SU-DHL-6 (cell line): ENCODE measurements at regions not wholly inside any gene's neighbourhood (a gene's known extent, or its start where the extent isn't known, plus 50 kb on each side); places are given as distances from the start of the nearest gene placed in this dataset.

Source experiments
- CTCF ChIP-seq: fragments of 200-600 bp; sonication (generic); IDR thresholded peaks from one replicate; pipeline ENCODE4 v1.5.1; 2017; ENCODE audit warnings: antibody characterized with exemption, mild to moderate bottlenecking, low read length, moderate library complexity; ENCODE audit not compliant: insufficient read depth, poor library complexity, severe bottlenecking
- EZH2phosphoT487 ChIP-seq: fragments of 200-600 bp; sonication (generic), shearing (Covaris generic); conservative IDR thresholded peaks from 2 replicates; pipeline ENCODE4 v1.6.1; 2018; ENCODE audit warnings: mild to moderate bottlenecking, antibody characterized with exemption, low read length, moderate library complexity, mixed read lengths

- TF ChIP-seq CTCF = no peak
- TF ChIP-seq EZH2phosphoT487 = no peak
Measured at GRCh38 chr9:99650187-99650874, 171.4 kb upstream of the NR4A3 start.
